ENCODE measurements at regions not wholly inside any gene's neighbourhood (a gene's known extent, or its start where the extent isn't known, plus 50 kb on each side); places are given as distances from the start of the nearest gene placed in this dataset.

DNA sequence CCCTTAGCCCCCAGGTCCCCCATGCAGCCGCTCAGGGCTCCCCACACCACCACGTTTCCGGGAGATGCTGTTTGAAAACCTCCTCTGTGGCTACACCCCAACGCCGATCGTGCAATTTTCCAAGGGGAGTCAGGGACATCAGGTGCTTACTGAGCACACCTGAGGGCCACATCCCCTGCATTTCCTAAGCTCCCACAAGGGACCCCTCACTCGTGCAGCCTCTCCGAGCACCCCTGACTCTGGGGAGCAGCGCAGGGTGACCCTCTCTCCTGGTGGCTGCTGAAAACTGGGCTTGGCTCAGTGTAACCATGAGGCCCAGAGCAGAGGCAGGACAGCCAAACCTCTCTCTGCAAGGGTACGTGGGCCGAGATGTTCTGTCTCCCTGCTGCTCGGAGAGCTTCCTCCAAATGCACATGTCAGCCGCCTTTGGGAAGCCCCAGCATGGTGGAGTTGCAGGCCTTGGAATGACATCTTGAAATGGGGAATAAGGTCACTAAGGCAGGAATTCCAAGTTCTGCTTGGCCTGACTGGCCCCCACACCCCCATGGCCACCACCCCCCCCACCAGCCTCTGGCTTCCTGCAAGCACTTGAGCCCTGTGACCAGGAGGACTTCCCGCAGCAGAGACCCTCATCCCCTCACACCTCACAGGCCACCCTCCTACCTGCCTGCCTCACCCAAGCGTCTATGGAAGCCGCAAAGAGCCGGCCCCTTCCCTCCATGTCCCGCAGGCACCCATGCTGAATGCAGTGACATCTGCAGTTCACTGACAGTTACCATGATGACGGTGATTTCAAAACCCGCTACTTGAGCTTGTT, 257.4 kb downstream of the BRD1 start:
- no peak for DNase-seq (ENCODE audit: low spot score)

DNA sequence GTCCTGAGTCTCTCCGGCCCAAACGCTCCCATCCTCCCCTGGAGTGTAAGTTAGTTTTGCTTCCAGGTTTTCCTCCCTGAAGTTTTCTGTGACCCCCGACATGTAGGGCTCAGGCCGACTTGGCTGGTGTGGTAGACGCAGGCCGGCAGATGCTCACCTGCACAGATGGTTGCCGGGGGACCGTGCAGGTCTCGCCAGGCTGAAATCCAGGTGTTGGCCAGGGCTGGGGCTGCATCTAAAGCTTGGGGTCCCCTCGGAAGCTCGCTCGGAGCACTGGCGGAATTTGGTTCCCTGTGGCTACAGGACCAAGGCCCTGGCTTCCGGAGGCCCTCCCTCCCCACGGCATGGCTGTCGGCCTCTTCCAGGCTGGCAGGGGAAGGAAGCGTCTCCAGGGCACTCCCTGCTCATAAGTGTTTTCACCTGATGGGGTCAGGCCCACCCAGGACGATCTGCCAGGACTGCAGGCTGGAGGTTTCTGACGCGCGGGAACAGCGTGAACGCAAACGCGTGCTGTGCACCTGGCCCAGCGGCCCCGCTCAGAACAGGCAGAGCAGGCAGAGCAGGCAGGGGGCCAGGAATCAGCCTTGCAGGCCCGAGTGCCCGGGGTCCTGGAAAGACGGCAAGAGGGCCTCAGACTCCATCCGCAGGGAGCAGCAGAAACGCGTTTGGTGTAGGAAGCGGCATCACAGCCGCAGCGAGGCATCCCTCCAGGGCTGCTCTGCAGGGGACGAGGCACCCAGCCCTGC, 258.2 kb downstream of the BRD1 start:
- no peak for DNase-seq (ENCODE audit: low spot score)

DNA sequence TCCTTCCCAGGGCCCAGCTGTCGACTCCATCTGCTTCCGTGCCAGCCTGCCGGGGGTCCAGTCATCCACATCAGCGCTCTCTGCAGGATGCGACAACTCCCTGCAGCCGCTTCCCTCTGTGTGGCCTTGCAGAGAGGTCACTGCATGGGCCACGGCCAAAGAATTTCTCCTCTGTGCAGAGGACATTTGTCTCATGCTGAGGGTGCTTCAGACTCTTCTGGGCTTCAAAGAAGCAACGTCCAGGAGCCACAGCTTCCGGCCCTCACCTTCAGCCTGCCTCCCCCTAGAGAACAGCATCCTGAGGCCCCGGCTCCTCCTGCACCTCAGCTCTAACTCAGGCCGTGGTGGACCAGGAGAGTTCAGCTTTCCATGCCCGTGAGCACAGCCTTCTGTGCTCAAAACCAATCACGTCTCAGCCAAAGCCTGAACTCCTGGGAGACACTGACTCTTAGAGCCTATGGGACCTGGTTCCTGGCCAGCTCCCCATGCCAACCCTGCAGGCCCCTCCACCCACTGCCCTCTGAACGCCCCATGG, 258.9 kb downstream of the BRD1 start:
- DNase-seq (ENCODE audit: low spot score) = no peak

- no peak for DNase-seq (ENCODE audit: low spot score)
Measured at GRCh38 chr22:49567899-49568750, 259.5 kb downstream of the BRD1 start.

GRCh38 chr22:49566693-49567092, 261.0 kb downstream of the BRD1 start:
- DNase-seq (ENCODE audit: low spot score) = no peak

DNA sequence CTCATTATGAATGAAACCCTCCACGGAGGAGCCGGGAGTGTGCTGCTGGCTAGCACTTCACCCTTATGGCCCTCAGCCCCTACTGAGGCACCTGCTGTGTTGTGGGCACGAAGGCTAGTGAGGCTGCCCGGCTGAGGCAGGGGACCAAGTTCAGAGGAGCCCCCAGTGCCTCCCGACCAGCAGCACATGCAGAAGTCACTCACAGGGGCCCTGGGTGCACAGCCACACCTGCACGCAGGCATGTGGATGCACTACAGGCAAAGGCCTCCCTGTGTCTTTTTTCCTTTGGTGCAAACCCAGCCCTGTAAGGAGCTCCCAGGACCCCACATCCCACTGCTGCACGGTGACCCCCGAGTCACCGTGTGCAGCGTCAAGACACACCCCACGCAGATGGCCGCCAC, 261.5 kb downstream of the BRD1 start:
- no peak for DNase-seq (ENCODE audit: low spot score)

DNA sequence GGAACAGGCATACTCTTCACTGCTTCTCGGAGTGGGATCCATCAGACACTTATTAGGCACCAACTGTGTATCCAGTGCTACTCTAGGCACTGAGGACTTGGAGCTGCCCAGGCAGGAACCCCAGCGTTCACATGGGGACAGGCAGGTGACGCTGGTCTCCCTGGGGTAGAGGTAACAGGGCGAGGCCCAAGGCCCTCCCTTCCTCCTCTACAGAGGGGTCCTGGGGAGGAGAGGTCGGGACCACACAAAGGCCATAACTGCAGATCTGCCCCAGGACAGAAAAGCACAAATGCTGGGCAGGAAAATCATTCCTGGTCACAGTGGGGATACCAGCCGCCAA, 262.2 kb downstream of the BRD1 start:
- no peak for DNase-seq (ENCODE audit: low spot score)

- DNase-seq (ENCODE audit: low spot score) = no peak
Measured at GRCh38 chr22:49564666-49565515, 262.8 kb downstream of the BRD1 start.

DNA sequence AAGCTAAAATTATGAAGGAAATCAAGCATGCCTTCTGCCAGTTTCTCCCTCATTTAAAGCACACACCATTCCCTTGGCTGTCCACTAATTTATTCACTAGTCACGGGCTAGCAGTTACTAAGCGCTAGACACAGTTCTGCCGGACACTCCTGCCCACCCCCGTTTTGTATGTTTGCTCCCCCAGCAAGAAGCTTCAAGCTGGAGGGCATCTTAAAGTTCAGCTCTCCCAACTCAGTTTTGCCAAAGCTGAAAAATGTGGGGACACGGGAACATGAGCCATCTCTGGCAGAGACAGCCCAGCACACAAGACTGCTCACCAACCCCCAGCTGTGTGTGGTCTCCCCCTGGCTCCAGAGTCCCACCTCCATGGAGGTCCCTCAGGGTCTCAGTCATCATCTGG, 263.6 kb downstream of the BRD1 start:
- DNase-seq (ENCODE audit: low spot score) = no peak

DNA sequence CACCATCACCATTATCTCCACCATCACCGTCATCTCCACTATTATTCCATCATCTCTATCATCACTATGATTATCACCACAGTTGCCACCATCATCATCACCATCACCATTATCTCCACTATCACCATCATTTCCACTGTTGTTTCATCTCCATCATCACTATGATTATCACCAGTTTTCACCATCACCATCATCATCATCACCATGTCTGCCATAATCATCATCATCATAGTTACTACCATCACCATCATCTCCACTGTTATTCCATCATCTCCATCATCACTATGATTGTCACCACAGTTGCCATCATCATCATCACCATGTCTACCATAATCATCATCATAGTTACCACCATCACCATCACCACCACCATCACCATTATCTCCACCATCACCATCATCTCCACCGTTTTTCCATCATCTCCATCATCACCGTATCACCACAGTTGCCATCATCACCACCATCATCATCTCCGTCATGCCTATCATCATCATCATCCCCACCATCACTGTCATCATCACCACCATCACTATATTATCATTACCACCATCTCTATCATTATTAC, 264.9 kb downstream of the BRD1 start:
- no peak for DNase-seq (ENCODE audit: low spot score)

DNA sequence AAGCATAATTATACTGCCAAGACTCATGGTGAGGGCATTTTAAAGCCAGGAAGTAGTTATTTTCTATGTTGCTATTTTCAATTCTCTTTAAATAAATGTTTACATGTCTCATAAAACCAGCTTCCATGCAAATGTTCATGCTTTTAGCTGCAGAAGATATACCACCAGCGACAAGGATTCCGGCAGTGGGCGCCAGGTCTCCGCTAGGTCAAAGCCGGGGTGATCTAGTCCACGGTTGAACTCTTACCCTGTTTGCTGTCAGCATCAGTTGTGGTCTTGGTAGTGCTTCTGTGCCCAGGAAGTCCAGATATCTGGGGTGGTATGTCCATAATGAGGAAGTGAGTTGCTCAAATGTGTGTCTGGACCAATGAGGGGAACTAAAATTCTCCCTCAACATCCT, 265.7 kb downstream of the BRD1 start:
- no peak for DNase-seq (ENCODE audit: low spot score)

GRCh38 chr22:49561338-49561737, 266.3 kb downstream of the BRD1 start:
- DNase-seq (ENCODE audit: low spot score) = no peak

DNA sequence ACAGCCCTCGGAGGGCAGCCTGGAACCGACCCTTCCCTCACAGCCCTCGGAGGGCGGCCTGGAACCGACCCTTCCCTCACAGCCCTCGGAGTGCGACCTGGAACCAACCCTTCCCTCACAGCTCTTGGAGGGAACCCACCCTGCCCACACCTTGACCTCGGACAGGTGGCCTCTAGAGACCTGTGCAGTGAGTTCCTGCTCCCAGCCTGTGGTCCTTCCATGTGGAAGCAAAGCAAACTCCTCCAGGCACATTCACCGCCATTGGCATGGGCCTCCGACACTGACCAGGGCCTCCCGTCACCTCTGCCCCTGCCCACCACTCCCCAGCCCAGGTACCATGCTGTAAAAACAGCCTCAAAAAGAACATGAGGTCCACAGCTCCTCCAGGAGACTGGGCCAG, 272.1 kb downstream of the BRD1 start:
- no peak for DNase-seq (ENCODE audit: low spot score)

- DNase-seq (ENCODE audit: low spot score) = no peak
Measured at GRCh38 chr22:49554741-49555140, 272.9 kb downstream of the BRD1 start.

DNA sequence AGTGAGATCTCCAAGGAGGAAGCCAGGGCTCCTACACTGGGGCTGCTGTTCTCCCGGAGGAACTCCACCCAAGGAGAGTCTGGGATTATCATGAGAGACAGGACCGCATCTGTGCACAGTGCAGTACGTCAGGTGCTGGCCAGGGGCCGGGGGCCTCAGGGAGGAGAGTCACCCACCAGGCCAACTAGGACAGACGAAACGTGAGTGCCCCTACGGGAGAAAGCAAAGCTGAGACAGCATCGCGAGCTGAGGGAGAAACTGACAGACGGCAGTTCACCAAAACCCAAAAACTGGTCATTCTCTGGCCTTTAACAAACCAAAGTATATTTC, 273.4 kb downstream of the BRD1 start:
- DNase-seq (ENCODE audit: low spot score) = no peak

GRCh38 chr22:49553518-49554295, 274.0 kb downstream of the BRD1 start:
- peak; percentile 17 for DNase-seq (ENCODE audit: low spot score)

- DNase-seq (ENCODE audit: low spot score) = no peak
Measured at GRCh38 chr22:49553076-49553475, 274.6 kb downstream of the BRD1 start.

DNA sequence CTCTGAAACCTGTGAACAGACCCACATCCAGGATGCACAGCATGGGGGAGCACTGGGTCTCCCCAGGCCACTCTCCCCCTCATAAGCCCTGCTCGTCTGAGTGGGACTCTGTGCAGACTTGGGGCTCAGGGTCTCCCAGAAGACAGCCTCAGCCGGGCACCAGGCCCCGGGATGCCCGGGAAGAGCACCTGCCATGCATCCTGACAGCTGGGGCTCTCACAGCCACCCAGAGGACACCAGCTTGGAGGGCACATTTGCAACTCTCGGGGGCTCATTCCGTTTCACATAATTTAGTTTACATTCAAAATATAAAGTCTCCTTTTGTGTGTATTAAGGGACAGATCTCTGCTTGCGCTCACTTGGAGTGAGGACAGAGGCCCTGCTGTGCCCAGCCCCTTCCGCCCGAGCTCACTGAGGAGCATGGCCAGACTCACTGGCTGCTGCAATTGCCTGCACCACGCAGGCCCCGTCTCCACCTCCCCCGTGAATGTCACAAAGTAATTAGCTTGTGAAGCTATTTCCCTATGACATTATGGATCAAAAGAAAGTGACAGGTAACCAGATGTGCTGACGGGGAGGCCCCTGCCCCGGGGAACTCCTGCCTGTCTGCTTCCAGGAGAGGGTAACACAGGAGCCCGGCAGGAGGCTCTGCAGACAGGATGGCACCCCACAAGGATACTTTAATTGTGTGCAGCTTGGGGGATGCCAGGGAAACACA, 275.6 kb downstream of the BRD1 start:
- DNase-seq (ENCODE audit: low spot score) = no peak

- no peak for DNase-seq (ENCODE audit: low spot score)
Measured at GRCh38 chr22:49551446-49551845, 276.2 kb downstream of the BRD1 start.

All from umbilical cord (tissue), 1 donor.